SK-N-SH (cell line): ENCODE measurements at regions not wholly inside any gene's neighbourhood (a gene's known extent, or its start where the extent isn't known, plus 50 kb on each side); places are given as distances from the start of the nearest gene placed in this dataset.

ENCODE experiments used
- CTCF ChIA-PET: fragments of 300-600, 350-600 bp; formaldehyde crosslinking; extraction: SDS; loops from one replicate; lab custom pipeline; 2021; lab: Yijun Ruan, JAX
- POLR2A ChIA-PET: fragments of 350-600 bp; sonication (Branson Sonifier 250); formaldehyde crosslinking; extraction: SDS; loops from one replicate; lab custom pipeline; 2020; ENCODE audit warnings: antibody characterized with exemption, inconsistent platforms; lab: Yijun Ruan, JAX
- DNase-seq: peaks from one replicate; pipeline ENCODE4 v3.0.0; 2012
- H2AFZ ChIP-seq: fragments of 200-600 bp; sonication (generic); 2 replicates; pipeline ENCODE4 v1.8.1; 2016; ENCODE audit warnings: antibody characterized with exemption, mild to moderate bottlenecking, low read depth
- H3F3A ChIP-seq: fragments of 200-600 bp; sonication (generic); replicated peaks from 2 replicates; pipeline ENCODE3; 2016; ENCODE audit warnings: antibody characterized with exemption, mild to moderate bottlenecking; ENCODE audit not compliant: insufficient read depth
- H3K27ac ChIP-seq, 2 experiments: fragments of 200-500 bp in 1 of 2; fragments of 200-600 bp in 1 of 2; sonication (Bioruptor generic) in 1 of 2; sonication (generic), shearing (Covaris generic) in 1 of 2; 2 replicates each; pipeline versions ENCODE4 v1.5.1 to v1.6.1; 2014 to 2016; ENCODE audit warnings: low read depth in 2 of 2, inconsistent platforms in 1 of 2, low read length in 1 of 2, mild to moderate bottlenecking in 1 of 2, mixed read lengths in 1 of 2
- H3K27me3 ChIP-seq: fragments of 200-600 bp; sonication (generic), shearing (Covaris generic); 2 replicates; pipeline ENCODE4 v1.6.1; 2016; ENCODE audit warnings: mixed run types; ENCODE audit not compliant: insufficient read depth
- H3K36me3 ChIP-seq, 2 experiments: fragments of 200-500 bp in 1 of 2; fragments of 200-600 bp in 1 of 2; sonication (Bioruptor generic) in 1 of 2; sonication (generic) in 1 of 2; replicated peaks in 1 of 2; 2 replicates each; pipeline versions ENCODE3 to v1.5.1; 2014 to 2016; ENCODE audit warnings: low read length in 1 of 2, mild to moderate bottlenecking in 1 of 2; ENCODE audit not compliant: insufficient read depth in 2 of 2, control insufficient read depth in 1 of 2
- H3K4me1 ChIP-seq, 2 experiments: fragments of 200-500 bp in 1 of 2; fragments of 200-600 bp in 1 of 2; sonication (Bioruptor generic) in 1 of 2; sonication (generic), shearing (Covaris generic) in 1 of 2; 2 replicates each; pipeline versions ENCODE4 v1.5.1 to v1.6.1; 2014 to 2016; ENCODE audit warnings: low read depth in 1 of 2, low read length in 1 of 2, mixed run types in 1 of 2; ENCODE audit not compliant: insufficient read depth in 2 of 2, control insufficient read depth in 1 of 2
- H3K4me2 ChIP-seq: fragments of 200-600 bp; sonication (generic), shearing (Covaris generic); 2 replicates; pipeline ENCODE4 v1.6.1; 2017; ENCODE audit warnings: mixed run types
- H3K4me3 ChIP-seq, 2 experiments: fragments of 200-500 bp in 1 of 2; fragments of 200-600 bp in 1 of 2; sonication (Bioruptor generic) in 1 of 2; sonication (generic), shearing (Covaris generic) in 1 of 2; 2 replicates each; pipeline versions ENCODE4 v1.5.1 to v1.8.1; 2014 to 2016; ENCODE audit warnings: low read depth in 2 of 2, inconsistent platforms in 1 of 2, low read length in 1 of 2, mild to moderate bottlenecking in 1 of 2, mixed read lengths in 1 of 2, moderate library complexity in 1 of 2
- H3K79me2 ChIP-seq: fragments of 200-600 bp; sonication (generic); 2 replicates; pipeline ENCODE4 v1.8.1; 2017; ENCODE audit warnings: mild to moderate bottlenecking; ENCODE audit not compliant: insufficient read depth
- H3K9ac ChIP-seq: fragments of 200-600 bp; sonication (generic); 2 replicates; pipeline ENCODE4 v1.6.1; 2017; ENCODE audit warnings: mixed run types
- H3K9me2 ChIP-seq: fragments of 200-600 bp; sonication (generic); 2 replicates; pipeline ENCODE4 v1.6.1; 2017; ENCODE audit warnings: mixed run types
- H3K9me3 ChIP-seq: fragments of 200-600 bp; sonication (generic); 2 replicates; pipeline ENCODE4 v1.6.1; 2017; ENCODE audit warnings: mixed run types, mild to moderate bottlenecking, moderate library complexity
- H4K20me1 ChIP-seq: fragments of 200-600 bp; sonication (generic); 2 replicates; pipeline ENCODE4 v1.6.1; 2017; ENCODE audit warnings: mild to moderate bottlenecking, mixed run types; ENCODE audit not compliant: insufficient read depth
- EP300 ChIP-seq, 2 experiments: IDR thresholded peaks; 2 replicates each; pipeline versions ENCODE4 v1.4.0 to v1.6.1; 2012; ENCODE audit warnings: borderline replicate concordance in 1 of 2, low read depth in 1 of 2, low read length in 1 of 2
- EZH2phosphoT487 ChIP-seq: fragments of 200-600 bp; sonication (generic); IDR thresholded peaks from 2 replicates; pipeline ENCODE4 v1.6.1; 2017; ENCODE audit warnings: low read depth, mixed run types, mild to moderate bottlenecking, antibody characterized with exemption, moderate library complexity, borderline replicate concordance
- GABPA ChIP-seq: IDR thresholded peaks from 2 replicates; pipeline ENCODE4 v1.4.0; 2012; ENCODE audit warnings: low read depth, mild to moderate bottlenecking
- NFIC ChIP-seq: IDR thresholded peaks from 2 replicates; pipeline ENCODE4 v1.4.0; 2012; ENCODE audit warnings: borderline replicate concordance
- NRF1 ChIP-seq: IDR thresholded peaks from 2 replicates; pipeline ENCODE4 v1.6.1; 2012; ENCODE audit warnings: low read depth, mild to moderate bottlenecking, low read length
- RAD21 ChIP-seq: IDR thresholded peaks from 2 replicates; pipeline ENCODE4 v1.6.1; 2012; ENCODE audit warnings: mild to moderate bottlenecking, low read length
- RCOR1 ChIP-seq: fragments of 150-350 bp; IDR thresholded peaks from 2 replicates; pipeline ENCODE4 v1.6.1; 2017; ENCODE audit warnings: antibody characterized with exemption, low read length
- RXRA ChIP-seq: IDR thresholded peaks from 2 replicates; pipeline ENCODE4 v1.4.0; 2012; ENCODE audit warnings: low read depth, mild to moderate bottlenecking, borderline replicate concordance
- TCF12 ChIP-seq: IDR thresholded peaks from 2 replicates; pipeline ENCODE4 v1.4.0; 2012
- WGBS: methylation state at CpG from one replicate; pipeline ENCODE4 v1.1.6; 2017; ENCODE audit warnings: low lambda C conversion rate; 5-methylcytosine and 5-hydroxymethylcytosine counted together
- TF ChIP-seq, protein P1 (sequence below): IDR thresholded peaks from 2 replicates; pipeline ENCODE4 v1.4.0; 2012; ENCODE audit warnings: low read depth, borderline replicate concordance
- TF ChIP-seq, protein P2 (sequence below): IDR thresholded peaks from 2 replicates; pipeline ENCODE4; 2012
- TF ChIP-seq, protein P3 (sequence below): IDR thresholded peaks from 2 replicates; pipeline ENCODE4 v1.4.0; 2012; ENCODE audit warnings: low read depth
- TF ChIP-seq, protein P4 (sequence below): IDR thresholded peaks from 2 replicates; pipeline ENCODE4 v1.6.1; 2012; ENCODE audit warnings: mild to moderate bottlenecking, low read depth, low read length, moderate library complexity

DNA sequence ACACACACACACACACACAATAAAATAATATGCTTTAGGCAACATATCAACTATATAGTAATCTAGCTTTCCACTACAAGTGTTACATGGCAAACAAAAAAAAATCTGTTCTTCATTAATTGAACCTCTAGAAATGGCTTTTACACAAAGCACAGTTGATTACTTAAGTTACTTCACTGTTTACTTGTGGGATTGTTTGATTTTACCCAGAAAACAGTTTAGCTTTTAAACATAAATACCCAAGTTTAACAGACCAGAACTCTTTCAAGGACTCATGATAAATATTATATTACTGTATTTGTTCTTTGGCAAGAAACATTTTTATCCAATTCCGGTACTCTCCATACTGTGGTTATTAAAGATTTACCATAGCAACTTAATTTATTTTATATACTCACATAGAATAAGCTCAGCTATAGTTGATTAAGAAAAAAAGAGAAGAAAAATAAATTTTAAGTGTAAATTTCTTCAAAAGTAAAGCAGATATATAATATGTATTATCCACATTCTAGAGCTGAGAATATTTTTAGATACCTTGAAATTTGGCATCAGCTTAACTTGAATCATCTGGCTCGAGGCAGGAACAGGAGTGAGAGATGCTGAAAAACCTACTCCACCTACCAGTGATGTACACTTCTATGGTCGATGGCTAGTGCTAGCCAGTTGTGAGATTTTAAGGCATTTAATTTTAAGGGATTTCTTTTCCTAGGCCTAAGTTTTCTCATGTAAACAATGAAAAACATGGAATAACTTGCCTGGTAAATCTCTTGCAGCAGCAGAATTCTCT lies 126.0 kb downstream of the BTG1 start:
- Histone ChIP-seq H3F3A (no peaks in the 10 kb centered on the region), H3K79me2 (no peaks in the 10 kb centered on the region), H3K27ac (no peak overlapping the region; a peak in 1 of 4 replicates), H4K20me1 (no peaks in the 10 kb centered on the region), H3K4me3 (no peak overlapping the region), H3K4me1 (peaks cover 0 to 7% of the 10 kb centered on the region in 2 experiments; a peak in 2 of 4 replicates), H3K9me2 (no peaks in the 10 kb centered on the region), H3K27me3 (no peaks in the 10 kb centered on the region), H3K9ac (no peak overlapping the region), H3K4me2 (no peak overlapping the region), H3K36me3 (no peaks in the 10 kb centered on the region), H3K9me3 (no peaks in the 10 kb centered on the region), H2AFZ (no peak overlapping the region)
- POLR2A ChIA-PET = no interaction called here
- DNase-seq = no peak
- TF ChIP-seq EP300 (IDR thresholded peaks at IDR 0.05; ENCODE audit: borderline replicate concordance in 1 of 2, low read depth in 1 of 2, low read length in 1 of 2) (no peak), NFIC (no peak), NRF1 (no peak), RXRA (no peak), TCF12 (no peak), RCOR1 (no peak), GABPA (no peak), RAD21 (no peak), EZH2phosphoT487 (no peak)
- TF ChIP-seq, protein P1, sequence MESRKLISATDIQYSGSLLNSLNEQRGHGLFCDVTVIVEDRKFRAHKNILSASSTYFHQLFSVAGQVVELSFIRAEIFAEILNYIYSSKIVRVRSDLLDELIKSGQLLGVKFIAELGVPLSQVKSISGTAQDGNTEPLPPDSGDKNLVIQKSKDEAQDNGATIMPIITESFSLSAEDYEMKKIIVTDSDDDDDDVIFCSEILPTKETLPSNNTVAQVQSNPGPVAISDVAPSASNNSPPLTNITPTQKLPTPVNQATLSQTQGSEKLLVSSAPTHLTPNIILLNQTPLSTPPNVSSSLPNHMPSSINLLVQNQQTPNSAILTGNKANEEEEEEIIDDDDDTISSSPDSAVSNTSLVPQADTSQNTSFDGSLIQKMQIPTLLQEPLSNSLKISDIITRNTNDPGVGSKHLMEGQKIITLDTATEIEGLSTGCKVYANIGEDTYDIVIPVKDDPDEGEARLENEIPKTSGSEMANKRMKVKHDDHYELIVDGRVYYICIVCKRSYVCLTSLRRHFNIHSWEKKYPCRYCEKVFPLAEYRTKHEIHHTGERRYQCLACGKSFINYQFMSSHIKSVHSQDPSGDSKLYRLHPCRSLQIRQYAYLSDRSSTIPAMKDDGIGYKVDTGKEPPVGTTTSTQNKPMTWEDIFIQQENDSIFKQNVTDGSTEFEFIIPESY = no peak
- TF ChIP-seq, protein P2, sequence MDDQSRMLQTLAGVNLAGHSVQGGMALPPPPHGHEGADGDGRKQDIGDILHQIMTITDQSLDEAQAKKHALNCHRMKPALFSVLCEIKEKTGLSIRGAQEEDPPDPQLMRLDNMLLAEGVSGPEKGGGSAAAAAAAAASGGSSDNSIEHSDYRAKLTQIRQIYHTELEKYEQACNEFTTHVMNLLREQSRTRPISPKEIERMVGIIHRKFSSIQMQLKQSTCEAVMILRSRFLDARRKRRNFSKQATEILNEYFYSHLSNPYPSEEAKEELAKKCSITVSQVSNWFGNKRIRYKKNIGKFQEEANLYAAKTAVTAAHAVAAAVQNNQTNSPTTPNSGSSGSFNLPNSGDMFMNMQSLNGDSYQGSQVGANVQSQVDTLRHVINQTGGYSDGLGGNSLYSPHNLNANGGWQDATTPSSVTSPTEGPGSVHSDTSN = no peak
- TF ChIP-seq, protein P3, sequence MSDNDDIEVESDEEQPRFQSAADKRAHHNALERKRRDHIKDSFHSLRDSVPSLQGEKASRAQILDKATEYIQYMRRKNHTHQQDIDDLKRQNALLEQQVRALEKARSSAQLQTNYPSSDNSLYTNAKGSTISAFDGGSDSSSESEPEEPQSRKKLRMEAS = no peak
- TF ChIP-seq, protein P4, sequence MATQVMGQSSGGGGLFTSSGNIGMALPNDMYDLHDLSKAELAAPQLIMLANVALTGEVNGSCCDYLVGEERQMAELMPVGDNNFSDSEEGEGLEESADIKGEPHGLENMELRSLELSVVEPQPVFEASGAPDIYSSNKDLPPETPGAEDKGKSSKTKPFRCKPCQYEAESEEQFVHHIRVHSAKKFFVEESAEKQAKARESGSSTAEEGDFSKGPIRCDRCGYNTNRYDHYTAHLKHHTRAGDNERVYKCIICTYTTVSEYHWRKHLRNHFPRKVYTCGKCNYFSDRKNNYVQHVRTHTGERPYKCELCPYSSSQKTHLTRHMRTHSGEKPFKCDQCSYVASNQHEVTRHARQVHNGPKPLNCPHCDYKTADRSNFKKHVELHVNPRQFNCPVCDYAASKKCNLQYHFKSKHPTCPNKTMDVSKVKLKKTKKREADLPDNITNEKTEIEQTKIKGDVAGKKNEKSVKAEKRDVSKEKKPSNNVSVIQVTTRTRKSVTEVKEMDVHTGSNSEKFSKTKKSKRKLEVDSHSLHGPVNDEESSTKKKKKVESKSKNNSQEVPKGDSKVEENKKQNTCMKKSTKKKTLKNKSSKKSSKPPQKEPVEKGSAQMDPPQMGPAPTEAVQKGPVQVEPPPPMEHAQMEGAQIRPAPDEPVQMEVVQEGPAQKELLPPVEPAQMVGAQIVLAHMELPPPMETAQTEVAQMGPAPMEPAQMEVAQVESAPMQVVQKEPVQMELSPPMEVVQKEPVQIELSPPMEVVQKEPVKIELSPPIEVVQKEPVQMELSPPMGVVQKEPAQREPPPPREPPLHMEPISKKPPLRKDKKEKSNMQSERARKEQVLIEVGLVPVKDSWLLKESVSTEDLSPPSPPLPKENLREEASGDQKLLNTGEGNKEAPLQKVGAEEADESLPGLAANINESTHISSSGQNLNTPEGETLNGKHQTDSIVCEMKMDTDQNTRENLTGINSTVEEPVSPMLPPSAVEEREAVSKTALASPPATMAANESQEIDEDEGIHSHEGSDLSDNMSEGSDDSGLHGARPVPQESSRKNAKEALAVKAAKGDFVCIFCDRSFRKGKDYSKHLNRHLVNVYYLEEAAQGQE = no peak
- CTCF ChIA-PET = interaction anchor here (1.1 to 1.3 kb wide), 2 partner anchors 11 to 208 kb away, joined by 3 to 4 read pairs; no protein-coding TSS in a partner anchor
- 78% methylated on average over 3 of the region's 3 CpGs for WGBS
